GM23338 (cell line): ENCODE measurements at regions not wholly inside any gene's neighbourhood (a gene's known extent, or its start where the extent isn't known, plus 50 kb on each side); places are given as distances from the start of the nearest gene placed in this dataset.

Experiments used
- ATAC-seq: fragments of 200-7000 bp; cut with Tn5 transposase; 3 replicates; pipeline ENCODE4 v1.9.1; 2020
- DNase-seq: peaks from one replicate; pipeline ENCODE4 v3.0.0-alpha.2; 2015; ENCODE audit warnings: low spot score
- H2AFZ ChIP-seq: fragments of 200-600 bp; sonication (generic); 2 replicates; pipeline ENCODE4 v1.8.0; 2016; ENCODE audit warnings: antibody characterized with exemption, mild to moderate bottlenecking, moderate library complexity
- H3F3A ChIP-seq: fragments of 200-600 bp; sonication (generic); replicated peaks from 2 replicates; pipeline ENCODE4 v1.8.0; 2017; ENCODE audit warnings: antibody characterized with exemption, mixed run types, low read depth
- H3K27ac ChIP-seq: fragments of 200-600 bp; sonication (generic); 2 replicates; pipeline ENCODE4 v1.6.1; 2016; ENCODE audit warnings: low read depth
- H3K27me3 ChIP-seq: fragments of 200-600 bp; sonication (generic); 2 replicates; pipeline ENCODE4 v1.8.0; 2016; ENCODE audit warnings: mild to moderate bottlenecking, mixed run types, moderate library complexity; ENCODE audit not compliant: insufficient read depth
- H3K36me3 ChIP-seq: fragments of 200-600 bp; sonication (generic); 2 replicates; pipeline ENCODE4 v1.8.0; 2016; ENCODE audit warnings: mild to moderate bottlenecking; ENCODE audit not compliant: insufficient read depth
- H3K4me1 ChIP-seq: fragments of 200-600 bp; sonication (generic); 2 replicates; pipeline ENCODE4 v1.8.0; 2016; ENCODE audit warnings: mild to moderate bottlenecking, moderate library complexity; ENCODE audit not compliant: insufficient read depth
- H3K4me2 ChIP-seq: fragments of 200-600 bp; sonication (generic); 2 replicates; pipeline ENCODE4 v1.7.1; 2017; ENCODE audit warnings: mixed run types
- H3K4me3 ChIP-seq: fragments of 200-600 bp; sonication (generic); 2 replicates; pipeline ENCODE4 v1.6.1; 2016; ENCODE audit warnings: mixed run types
- H3K79me2 ChIP-seq: fragments of 200-600 bp; sonication (generic); replicated peaks from 2 replicates; pipeline ENCODE4 v1.8.0; 2017; ENCODE audit warnings: mild to moderate bottlenecking; ENCODE audit not compliant: insufficient read depth
- H3K9me2 ChIP-seq: fragments of 200-600 bp; sonication (generic); 2 replicates; pipeline ENCODE4 v1.8.0; 2017; ENCODE audit not compliant: insufficient read depth
- H4K20me1 ChIP-seq: fragments of 200-600 bp; sonication (generic); replicated peaks from 2 replicates; pipeline ENCODE4 v1.8.0; 2017; ENCODE audit warnings: mild to moderate bottlenecking; ENCODE audit not compliant: insufficient read depth
- H3K27ac Mint-ChIP-seq: 2 replicates; pipeline ENCODE4 v1.8.0; 2020; ENCODE audit warnings: inconsistent platforms, mild to moderate bottlenecking, moderate library complexity, mixed read lengths
- H3K27me3 Mint-ChIP-seq: 3 replicates; pipeline ENCODE4 v1.8.0; 2022; ENCODE audit warnings: low read depth, mild to moderate bottlenecking, moderate library complexity, mixed read lengths, inconsistent platforms; ENCODE audit not compliant: insufficient read depth, poor library complexity
- H3K36me3 Mint-ChIP-seq: 3 replicates; pipeline ENCODE4 v1.8.0; 2021; ENCODE audit warnings: low read depth, mild to moderate bottlenecking, inconsistent platforms, moderate library complexity, mixed read lengths
- H3K4me1 Mint-ChIP-seq: 3 replicates; pipeline ENCODE4 v1.8.0; 2020; ENCODE audit warnings: mild to moderate bottlenecking, inconsistent platforms, mixed read lengths
- H3K4me3 Mint-ChIP-seq: 3 replicates; pipeline ENCODE4 v1.8.0; 2021; ENCODE audit warnings: moderate library complexity, mild to moderate bottlenecking, inconsistent platforms, mixed read lengths
- H3K9me3 Mint-ChIP-seq: 3 replicates; pipeline ENCODE4 v1.8.0; 2020; ENCODE audit warnings: moderate library complexity, mild to moderate bottlenecking, inconsistent platforms, mixed read lengths
- JUNB ChIP-seq: IDR thresholded peaks from one replicate; pipeline ENCODE4 v1.6.1; 2016; ENCODE audit warnings: antibody characterized with exemption; ENCODE audit not compliant: unreplicated experiment
- TF ChIP-seq, protein P1 (sequence below), 2 experiments: fragments of 200-600 bp in 1 of 2; sonication (generic) in 1 of 2; conservative IDR thresholded peaks; 2 replicates each; pipeline versions ENCODE4 v1.5.1 to v1.6.1; 2016 to 2017; ENCODE audit warnings: antibody characterized with exemption in 2 of 2, low read depth in 2 of 2, mild to moderate bottlenecking in 2 of 2, moderate library complexity in 1 of 2

DNA sequence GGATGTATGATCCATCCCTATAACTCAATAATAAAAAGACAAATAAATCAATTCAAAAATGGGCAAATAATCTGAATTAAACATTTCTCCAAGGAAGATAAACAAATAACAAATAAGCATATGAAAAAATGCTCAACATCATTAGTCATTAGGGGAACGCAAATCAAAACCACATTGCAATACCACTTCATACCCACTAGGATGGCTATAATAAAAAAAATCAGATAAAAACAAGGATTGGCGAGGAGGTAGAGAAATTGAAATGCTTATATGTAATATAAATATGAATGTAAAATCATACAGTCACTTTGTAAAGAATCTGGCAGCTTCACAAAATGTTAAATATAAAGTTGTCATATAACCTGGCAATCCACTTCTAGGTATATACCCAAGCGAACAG, 52.3 kb upstream of the TBCA start:
- no peak overlapping the region for H3K27ac Mint-ChIP-seq
- H3K27me3 Mint-ChIP-seq: peaks cover 3% of the 10 kb centered on the region
- Histone ChIP-seq H3K36me3 (no peaks in the 10 kb centered on the region), H3K9me2 (no peaks in the 10 kb centered on the region; the same call in 1 of the 2 replicates), H4K20me1 (no peaks in the 10 kb centered on the region), H3K4me3 (no peak overlapping the region), H3K4me2 (no peak overlapping the region), H2AFZ (no peak overlapping the region), H3K27me3 (no peaks in the 10 kb centered on the region), H3K27ac (no peak overlapping the region), H3K79me2 (no peaks in the 10 kb centered on the region), H3F3A (no peaks in the 10 kb centered on the region), H3K4me1 (peaks cover 14% of the 10 kb centered on the region)
- H3K4me1 Mint-ChIP-seq: peaks cover 17% of the 10 kb centered on the region
- no peak for ATAC-seq
- no peak for DNase-seq
- H3K4me3 Mint-ChIP-seq: no peak overlapping the region
- no peaks in the 10 kb centered on the region for H3K9me3 Mint-ChIP-seq
- no peaks in the 10 kb centered on the region for H3K36me3 Mint-ChIP-seq
- TF ChIP-seq JUNB: no peak
- TF ChIP-seq, protein P1, sequence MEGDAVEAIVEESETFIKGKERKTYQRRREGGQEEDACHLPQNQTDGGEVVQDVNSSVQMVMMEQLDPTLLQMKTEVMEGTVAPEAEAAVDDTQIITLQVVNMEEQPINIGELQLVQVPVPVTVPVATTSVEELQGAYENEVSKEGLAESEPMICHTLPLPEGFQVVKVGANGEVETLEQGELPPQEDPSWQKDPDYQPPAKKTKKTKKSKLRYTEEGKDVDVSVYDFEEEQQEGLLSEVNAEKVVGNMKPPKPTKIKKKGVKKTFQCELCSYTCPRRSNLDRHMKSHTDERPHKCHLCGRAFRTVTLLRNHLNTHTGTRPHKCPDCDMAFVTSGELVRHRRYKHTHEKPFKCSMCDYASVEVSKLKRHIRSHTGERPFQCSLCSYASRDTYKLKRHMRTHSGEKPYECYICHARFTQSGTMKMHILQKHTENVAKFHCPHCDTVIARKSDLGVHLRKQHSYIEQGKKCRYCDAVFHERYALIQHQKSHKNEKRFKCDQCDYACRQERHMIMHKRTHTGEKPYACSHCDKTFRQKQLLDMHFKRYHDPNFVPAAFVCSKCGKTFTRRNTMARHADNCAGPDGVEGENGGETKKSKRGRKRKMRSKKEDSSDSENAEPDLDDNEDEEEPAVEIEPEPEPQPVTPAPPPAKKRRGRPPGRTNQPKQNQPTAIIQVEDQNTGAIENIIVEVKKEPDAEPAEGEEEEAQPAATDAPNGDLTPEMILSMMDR (conservative IDR thresholded peaks at IDR 0.05; ENCODE audit: low read depth in 2 of 2): peak in 1 of 2 experiments; percentile 39; a peak in 1 of 4 replicates
